Fibroblast of lung (primary cell): ENCODE measurements at regions not wholly inside any gene's neighbourhood (a gene's known extent, or its start where the extent isn't known, plus 50 kb on each side); places are given as distances from the start of the nearest gene placed in this dataset.

Experiments used
- EZH2 ChIP-seq: IDR thresholded peaks from 2 replicates; pipeline ENCODE4 v1.5.1; 2012; ENCODE audit warnings: low read length, control low read depth, mild to moderate bottlenecking; ENCODE audit errors: missing control alignments
- TF ChIP-seq, protein P1 (sequence below), 2 donors: IDR thresholded peaks in 1 of 2; conservative IDR thresholded peaks in 1 of 2; 1 replicate in 1 of 2; 2 replicates in 1 of 2; pipeline ENCODE4 v1.5.1; 2011 to 2012; ENCODE audit warnings: low read length in 2 of 2, control low read depth in 1 of 2, inconsistent platforms in 1 of 2, low read depth in 1 of 2, mild to moderate bottlenecking in 1 of 2

DNA sequence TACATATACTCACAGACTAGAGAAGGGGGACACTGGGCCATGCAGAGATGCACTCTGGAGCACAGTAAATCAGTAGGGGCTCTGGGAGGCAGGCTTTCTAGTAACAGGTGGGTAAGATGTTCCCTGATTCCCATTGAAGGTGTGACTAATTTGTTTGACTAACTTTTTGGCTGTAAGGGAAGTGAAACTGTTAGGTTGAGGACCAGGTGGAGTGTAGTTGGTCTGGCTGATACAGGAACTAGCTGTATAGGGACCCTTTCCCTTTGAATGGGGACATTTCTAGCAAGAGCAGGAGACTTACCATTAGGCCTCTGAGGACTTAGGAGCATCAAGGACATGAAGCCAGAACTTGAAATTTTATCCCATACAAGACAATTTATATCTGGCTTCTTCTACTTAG lies 989.6 kb upstream of the COX7C start:
- TF ChIP-seq, protein P1, sequence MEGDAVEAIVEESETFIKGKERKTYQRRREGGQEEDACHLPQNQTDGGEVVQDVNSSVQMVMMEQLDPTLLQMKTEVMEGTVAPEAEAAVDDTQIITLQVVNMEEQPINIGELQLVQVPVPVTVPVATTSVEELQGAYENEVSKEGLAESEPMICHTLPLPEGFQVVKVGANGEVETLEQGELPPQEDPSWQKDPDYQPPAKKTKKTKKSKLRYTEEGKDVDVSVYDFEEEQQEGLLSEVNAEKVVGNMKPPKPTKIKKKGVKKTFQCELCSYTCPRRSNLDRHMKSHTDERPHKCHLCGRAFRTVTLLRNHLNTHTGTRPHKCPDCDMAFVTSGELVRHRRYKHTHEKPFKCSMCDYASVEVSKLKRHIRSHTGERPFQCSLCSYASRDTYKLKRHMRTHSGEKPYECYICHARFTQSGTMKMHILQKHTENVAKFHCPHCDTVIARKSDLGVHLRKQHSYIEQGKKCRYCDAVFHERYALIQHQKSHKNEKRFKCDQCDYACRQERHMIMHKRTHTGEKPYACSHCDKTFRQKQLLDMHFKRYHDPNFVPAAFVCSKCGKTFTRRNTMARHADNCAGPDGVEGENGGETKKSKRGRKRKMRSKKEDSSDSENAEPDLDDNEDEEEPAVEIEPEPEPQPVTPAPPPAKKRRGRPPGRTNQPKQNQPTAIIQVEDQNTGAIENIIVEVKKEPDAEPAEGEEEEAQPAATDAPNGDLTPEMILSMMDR (conservative IDR thresholded peaks at IDR 0.05 in 1 of 2, IDR thresholded peaks at IDR 0.05 in 1 of 2; ENCODE audit: low read depth in 1 of 2, low read length in 2 of 2) = no peak
- TF ChIP-seq EZH2 = no peak
